OCI-LY7 (cell line): ENCODE measurements at regions not wholly inside any gene's neighbourhood (a gene's known extent, or its start where the extent isn't known, plus 50 kb on each side); places are given as distances from the start of the nearest gene placed in this dataset.

Source experiments
- BruUV-seq: library from RNA; stranded (reverse); fragments of 400-500 nt; replicated peaks from 2 replicates; lab custom pipeline; 2021; lab: Mats Ljungman, UMichigan
- CTCF ChIA-PET: fragments of 300-600 bp; sonication (Branson Sonifier 250); formaldehyde crosslinking; loops from one replicate; lab custom pipeline; 2022; ENCODE audit warnings: antibody characterized with exemption; ENCODE audit not compliant: unreplicated experiment; lab: Charles Lee
- POLR2A ChIA-PET: fragments of 300-600 bp; sonication (Branson Sonifier 250); formaldehyde crosslinking; loops from one replicate; lab custom pipeline; 2022; ENCODE audit warnings: antibody characterized with exemption; lab: Charles Lee
- DNase-seq: peaks from one replicate; pipeline ENCODE4 v3.0.0-alpha.2; 2015; ENCODE audit warnings: low spot score
- H2AFZ ChIP-seq: fragments of 200-600 bp; sonication (generic), shearing (Covaris generic); 2 replicates; pipeline ENCODE4 v1.6.1; 2014; ENCODE audit warnings: mild to moderate bottlenecking, antibody characterized with exemption, low read length, moderate library complexity
- H3K27ac ChIP-seq: fragments of 200-600 bp; sonication (generic); 2 replicates; pipeline ENCODE4 v1.5.1; 2014; ENCODE audit warnings: mixed run types, low read depth, mild to moderate bottlenecking, moderate library complexity, low read length, inconsistent platforms; ENCODE audit not compliant: poor library complexity, severe bottlenecking
- H3K36me3 ChIP-seq: fragments of 200-600 bp; sonication (generic); 2 replicates; pipeline ENCODE4 v1.6.1; 2014; ENCODE audit warnings: mild to moderate bottlenecking, antibody characterized with exemption, low read length, moderate library complexity, mixed read lengths; ENCODE audit not compliant: insufficient read depth
- H3K4me1 ChIP-seq: fragments of 200-600 bp; sonication (generic); 2 replicates; pipeline ENCODE4 v1.5.1; 2014; ENCODE audit warnings: mild to moderate bottlenecking, low read length; ENCODE audit not compliant: insufficient read depth, poor library complexity, severe bottlenecking
- H3K4me2 ChIP-seq: fragments of 200-600 bp; sonication (generic); 2 replicates; pipeline ENCODE4 v1.6.1; 2014; ENCODE audit warnings: mild to moderate bottlenecking, low read length
- H3K4me3 ChIP-seq: fragments of 200-600 bp; sonication (generic); 2 replicates; pipeline ENCODE4 v1.5.1; 2014; ENCODE audit warnings: mild to moderate bottlenecking, low read depth, low read length; ENCODE audit not compliant: poor library complexity, severe bottlenecking
- H3K79me2 ChIP-seq: fragments of 200-600 bp; sonication (generic); 2 replicates; pipeline ENCODE4 v1.6.1; 2016; ENCODE audit warnings: low read depth, mild to moderate bottlenecking, low read length, moderate library complexity, mixed read lengths; ENCODE audit not compliant: insufficient read depth
- H3K9me2 ChIP-seq: fragments of 200-600 bp; sonication (generic); 2 replicates; pipeline ENCODE4 v1.6.1; 2016; ENCODE audit warnings: mild to moderate bottlenecking, low read length, mixed read lengths; ENCODE audit not compliant: insufficient read depth
- H3K9me3 ChIP-seq: fragments of 200-600 bp; sonication (generic); 2 replicates; pipeline ENCODE4 v1.6.1; 2014; ENCODE audit warnings: mild to moderate bottlenecking, mixed run types, low read length, mixed read lengths
- H4K20me1 ChIP-seq: fragments of 200-600 bp; sonication (generic); 2 replicates; pipeline ENCODE4 v1.6.1; 2014; ENCODE audit warnings: mild to moderate bottlenecking, antibody characterized with exemption, low read length, moderate library complexity, mixed read lengths; ENCODE audit not compliant: insufficient read depth
- EZH2phosphoT487 ChIP-seq: fragments of 200-600 bp; sonication (generic); IDR thresholded peaks from 2 replicates; pipeline ENCODE4 v1.6.1; 2018; ENCODE audit warnings: low read depth, borderline replicate concordance, mild to moderate bottlenecking, mixed run types, antibody characterized with exemption, low read length, moderate library complexity, mixed read lengths
- intact Hi-C: fragments of 100-400 bp; cut with micrococcal nuclease; formaldehyde crosslinking; loops from one replicate; pipeline ENCODE4 v1.10.0; 2022; ENCODE audit not compliant: unreplicated experiment
- TF ChIP-seq, protein P1 (sequence below): fragments of 200-600 bp; sonication (generic); conservative IDR thresholded peaks from 2 replicates; pipeline ENCODE4 v1.5.1; 2014; ENCODE audit warnings: mild to moderate bottlenecking, antibody characterized with exemption, low read length, moderate library complexity, mixed read lengths

DNA sequence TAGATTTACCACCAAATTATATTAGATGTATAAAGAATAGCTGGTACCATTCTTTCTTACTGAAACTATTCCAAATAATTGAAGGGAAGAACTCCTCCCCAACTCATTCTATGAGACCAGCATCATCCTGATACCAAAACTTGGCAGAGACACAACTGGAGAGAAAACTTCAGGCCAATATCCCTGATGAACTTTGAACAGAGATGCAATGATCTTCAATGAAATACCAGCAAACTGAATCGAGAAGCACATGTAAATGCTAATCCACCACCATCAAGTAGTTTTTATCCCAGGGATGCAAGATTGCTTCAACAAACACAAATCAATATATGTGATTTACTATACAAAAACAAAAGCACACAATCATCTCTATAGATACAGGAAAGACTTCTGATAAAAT is 329.8 kb downstream of the RDH14 start:
- no TSS peak for BruUV-seq
- Histone ChIP-seq H3K4me1 (no peaks in the 10 kb centered on the region), H3K36me3 (no peaks in the 10 kb centered on the region), H3K4me2 (no peak overlapping the region), H3K27ac (no peak overlapping the region), H2AFZ (no peak overlapping the region), H3K4me3 (no peak overlapping the region), H3K79me2 (no peaks in the 10 kb centered on the region), H4K20me1 (no peaks in the 10 kb centered on the region), H3K9me3 (no peaks in the 10 kb centered on the region), H3K9me2 (no peaks in the 10 kb centered on the region)
- no peak for DNase-seq
- no peak for TF ChIP-seq EZH2phosphoT487
- TF ChIP-seq, protein P1, sequence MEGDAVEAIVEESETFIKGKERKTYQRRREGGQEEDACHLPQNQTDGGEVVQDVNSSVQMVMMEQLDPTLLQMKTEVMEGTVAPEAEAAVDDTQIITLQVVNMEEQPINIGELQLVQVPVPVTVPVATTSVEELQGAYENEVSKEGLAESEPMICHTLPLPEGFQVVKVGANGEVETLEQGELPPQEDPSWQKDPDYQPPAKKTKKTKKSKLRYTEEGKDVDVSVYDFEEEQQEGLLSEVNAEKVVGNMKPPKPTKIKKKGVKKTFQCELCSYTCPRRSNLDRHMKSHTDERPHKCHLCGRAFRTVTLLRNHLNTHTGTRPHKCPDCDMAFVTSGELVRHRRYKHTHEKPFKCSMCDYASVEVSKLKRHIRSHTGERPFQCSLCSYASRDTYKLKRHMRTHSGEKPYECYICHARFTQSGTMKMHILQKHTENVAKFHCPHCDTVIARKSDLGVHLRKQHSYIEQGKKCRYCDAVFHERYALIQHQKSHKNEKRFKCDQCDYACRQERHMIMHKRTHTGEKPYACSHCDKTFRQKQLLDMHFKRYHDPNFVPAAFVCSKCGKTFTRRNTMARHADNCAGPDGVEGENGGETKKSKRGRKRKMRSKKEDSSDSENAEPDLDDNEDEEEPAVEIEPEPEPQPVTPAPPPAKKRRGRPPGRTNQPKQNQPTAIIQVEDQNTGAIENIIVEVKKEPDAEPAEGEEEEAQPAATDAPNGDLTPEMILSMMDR: no peak
- intact Hi-C loops: no loop called here
- ChIA-PET CTCF (no interaction called here), POLR2A (no interaction called here)

DNA sequence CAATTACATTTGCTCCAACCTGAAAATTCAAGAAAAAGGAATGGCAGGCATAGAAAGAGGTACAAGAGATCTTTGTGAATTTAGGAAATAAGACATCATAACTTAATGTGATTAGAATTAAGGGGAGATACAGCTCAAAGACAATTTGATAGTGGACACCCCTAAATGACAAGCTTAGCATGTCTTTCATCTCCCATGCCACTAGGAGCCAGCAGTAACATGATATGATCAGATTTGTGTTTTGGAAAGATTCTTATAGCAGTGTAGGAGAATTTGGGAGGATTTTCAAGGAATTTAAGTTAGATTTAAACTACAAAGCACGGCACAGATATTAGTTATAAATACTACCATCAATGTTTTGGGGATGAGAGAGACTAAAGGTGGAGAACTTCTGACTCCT is 340.8 kb downstream of the RDH14 start:
- Histone ChIP-seq H4K20me1 (no peaks in the 10 kb centered on the region), H2AFZ (no peak overlapping the region), H3K4me2 (no peak overlapping the region), H3K4me3 (no peak overlapping the region), H3K9me2 (no peaks in the 10 kb centered on the region), H3K27ac (no peak overlapping the region), H3K79me2 (no peaks in the 10 kb centered on the region), H3K4me1 (no peaks in the 10 kb centered on the region), H3K9me3 (no peaks in the 10 kb centered on the region), H3K36me3 (no peaks in the 10 kb centered on the region)
- intact Hi-C loops: no loop called here
- no TSS peak for BruUV-seq
- ChIA-PET CTCF (no interaction called here), POLR2A (no interaction called here)
- no peak for DNase-seq
- TF ChIP-seq EZH2phosphoT487: no peak
- TF ChIP-seq, protein P1: no peak

DNA sequence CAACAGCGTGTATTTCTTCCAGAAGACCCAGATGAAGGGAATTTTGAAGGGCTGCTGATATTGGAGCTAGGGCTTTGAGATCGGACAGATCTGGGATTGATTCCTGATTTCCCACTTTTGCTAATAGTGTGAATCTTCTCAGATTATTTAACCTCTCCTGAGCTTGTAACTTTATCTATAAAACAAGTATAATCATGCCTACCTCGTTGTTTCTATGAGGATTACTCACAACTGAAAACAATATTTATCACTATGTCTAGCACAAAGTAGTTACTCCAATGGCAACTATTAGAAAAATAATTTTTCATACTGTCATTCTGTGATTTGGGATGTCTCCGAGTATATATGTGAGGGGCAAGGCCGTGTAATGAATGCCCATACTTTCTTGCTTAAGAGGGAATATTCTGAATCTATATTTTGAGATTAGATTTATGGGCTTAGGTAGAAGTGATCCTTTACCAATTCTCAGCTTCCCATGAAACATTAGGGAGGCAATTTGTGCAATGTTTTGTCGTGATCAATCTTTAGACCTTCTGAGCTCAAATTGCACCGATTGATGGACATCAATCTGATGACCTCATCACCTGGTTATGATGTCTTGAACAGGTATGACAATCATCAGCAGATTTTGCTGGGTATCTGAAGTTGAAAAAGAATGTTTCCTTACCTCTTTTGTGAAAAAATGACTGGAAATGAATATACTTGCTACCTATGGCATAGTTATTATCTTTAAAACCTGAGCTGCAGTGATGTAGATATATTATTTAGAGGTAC is 339.9 kb downstream of the KCNS3 start:
- no peaks in the 10 kb centered on the region for H3K4me1 ChIP-seq
- H3K9me3 ChIP-seq: no peaks in the 10 kb centered on the region
- ChIA-PET CTCF (no interaction called here), POLR2A (interaction anchor here (0.6 to 0.7 kb wide), 2 partner anchors 422 to 1308 kb away, joined by 3 read pairs; no protein-coding TSS in a partner anchor)
- no TSS peak for BruUV-seq
- H3K27ac ChIP-seq: no peak overlapping the region
- H3K4me2 ChIP-seq: no peak overlapping the region
- no peaks in the 10 kb centered on the region for H3K9me2 ChIP-seq
- TF ChIP-seq, protein P1: no peak
- TF ChIP-seq EZH2phosphoT487: no peak
- H3K36me3 ChIP-seq: no peaks in the 10 kb centered on the region
- H3K4me3 ChIP-seq: no peak overlapping the region
- no peak overlapping the region for H2AFZ ChIP-seq
- intact Hi-C loops: no loop called here
- DNase-seq: no peak
- no peaks in the 10 kb centered on the region for H4K20me1 ChIP-seq
- no peaks in the 10 kb centered on the region for H3K79me2 ChIP-seq
